ENCODE measurements at regions not wholly inside any gene's neighbourhood (a gene's known extent, or its start where the extent isn't known, plus 50 kb on each side); places are given as distances from the start of the nearest gene placed in this dataset.

DNA sequence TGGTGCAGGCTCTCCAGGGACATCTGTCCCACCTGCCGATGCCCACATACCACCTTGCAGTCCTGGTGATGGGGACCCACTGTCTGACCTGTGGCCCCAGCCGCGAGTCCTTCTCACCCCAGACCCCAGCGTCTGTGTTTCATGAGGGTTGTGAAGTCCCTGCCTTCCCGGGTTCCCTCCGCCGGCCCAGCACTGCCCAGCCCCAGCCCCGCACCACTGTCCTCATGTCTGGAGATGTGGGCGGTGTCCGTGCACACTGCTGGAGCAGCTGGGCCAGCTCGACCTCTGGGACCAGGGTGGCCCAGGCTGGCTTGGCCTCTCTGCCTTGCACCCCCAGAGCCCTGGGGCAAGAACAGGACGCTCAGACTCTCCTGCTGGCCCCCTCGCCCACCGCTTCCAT lies 199.5 kb upstream of the CIBAR2 start:
- no peak for DNase-seq (ENCODE audit: low read depth)

DNA sequence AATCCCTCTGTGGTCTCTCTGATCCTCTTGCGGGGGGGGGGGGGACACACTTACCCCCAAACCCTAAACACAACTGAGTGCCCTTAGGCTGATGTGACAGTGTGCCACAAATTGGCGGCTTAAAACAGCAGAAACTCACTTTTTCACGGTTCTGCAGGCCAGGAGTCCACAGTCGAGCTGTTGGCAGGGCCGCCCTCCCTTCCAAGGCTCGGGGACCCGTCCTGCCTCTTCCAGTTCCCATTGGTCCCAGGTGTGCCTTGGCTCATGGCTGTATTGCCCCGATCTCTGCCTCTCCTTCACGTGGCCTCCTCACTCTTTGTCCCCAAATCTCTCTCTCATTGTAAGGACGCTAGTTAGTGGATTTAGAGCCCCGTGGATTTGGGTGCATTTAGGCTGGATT lies 199.9 kb upstream of the CIBAR2 start:
- DNase-seq (ENCODE audit: low read depth): no peak

DNA sequence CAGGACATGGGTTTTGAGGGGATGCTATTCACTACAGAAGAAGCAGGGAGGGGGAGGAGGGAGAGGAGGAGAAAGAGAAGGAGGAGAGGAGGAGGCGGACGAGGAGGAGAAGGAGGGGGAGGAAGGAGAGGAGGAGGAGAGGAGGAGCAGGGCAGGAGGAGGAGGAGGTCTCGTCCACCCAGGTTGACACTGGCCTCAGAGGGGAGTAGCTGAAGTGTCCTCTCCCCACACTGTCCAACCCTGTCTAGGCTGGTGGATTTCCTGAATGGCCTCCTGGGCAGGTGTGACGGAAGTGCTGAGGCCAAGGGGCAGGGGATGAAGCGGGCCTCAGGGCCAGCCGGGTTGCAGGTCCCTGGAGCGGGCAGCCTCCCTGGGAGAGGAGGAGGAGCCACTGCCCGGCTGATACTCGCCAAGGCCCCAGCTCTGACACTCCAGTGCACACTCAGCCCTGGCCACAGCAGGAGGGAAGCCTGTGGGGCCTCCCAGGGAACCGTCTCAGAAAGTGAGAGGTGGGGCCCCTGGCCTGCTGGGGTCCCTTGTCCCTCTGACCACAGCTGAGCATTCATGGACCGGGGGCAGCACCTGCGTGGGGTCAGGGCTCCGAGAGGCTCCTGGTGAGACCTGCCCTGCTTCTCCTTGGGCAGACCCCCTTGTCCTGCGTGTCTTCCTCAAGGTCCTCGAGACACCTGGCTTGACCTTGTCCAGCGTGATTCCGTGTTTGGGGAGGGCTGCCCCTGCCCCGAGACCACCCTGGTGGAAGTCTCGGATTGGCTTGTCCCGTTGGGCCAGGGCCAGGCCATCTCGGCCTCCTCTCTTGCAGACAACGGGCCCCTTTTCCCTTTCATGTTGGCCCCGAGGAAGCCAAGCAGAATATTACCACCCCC lies 200.6 kb upstream of the CIBAR2 start:
- no peak for DNase-seq (ENCODE audit: low read depth)

DNA sequence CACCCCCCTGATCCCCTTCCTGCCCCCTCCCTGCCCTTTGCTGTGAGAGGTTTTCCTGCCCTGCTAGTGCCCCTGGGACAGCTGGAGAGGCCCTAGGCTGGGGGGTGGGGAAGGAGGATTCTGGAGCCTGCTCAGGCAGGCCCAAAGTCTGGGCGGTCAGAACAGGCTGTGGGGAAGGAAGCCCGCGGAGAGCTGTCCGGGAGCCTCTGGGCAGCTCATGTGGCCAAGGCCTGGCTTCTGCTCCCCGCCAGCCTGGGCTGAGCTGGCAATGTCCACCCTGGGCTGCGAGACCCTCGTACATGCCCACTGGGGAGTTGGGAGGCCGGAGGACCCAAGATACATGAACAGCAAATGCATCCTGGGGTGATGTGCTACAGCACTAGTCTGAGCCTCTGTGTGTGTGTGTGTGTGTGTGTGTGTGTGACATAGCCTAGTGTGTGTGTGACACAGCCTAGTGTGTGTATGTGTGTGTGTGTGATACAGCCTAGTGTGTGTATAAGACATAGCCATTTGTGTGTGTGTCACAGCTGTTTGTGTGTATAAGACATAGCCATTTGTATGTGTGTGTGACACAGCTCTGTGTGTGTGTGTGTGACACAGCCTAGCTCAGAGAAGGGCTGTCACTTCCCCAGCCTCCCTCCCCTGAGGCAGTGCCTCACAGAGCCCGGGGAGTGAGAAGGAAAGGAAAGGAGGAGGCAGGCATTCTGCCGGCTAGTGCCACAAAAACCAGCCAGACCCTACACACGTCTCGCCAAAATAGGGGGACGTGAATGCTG lies 201.4 kb upstream of the CIBAR2 start:
- DNase-seq (ENCODE audit: low read depth): no peak

DNA sequence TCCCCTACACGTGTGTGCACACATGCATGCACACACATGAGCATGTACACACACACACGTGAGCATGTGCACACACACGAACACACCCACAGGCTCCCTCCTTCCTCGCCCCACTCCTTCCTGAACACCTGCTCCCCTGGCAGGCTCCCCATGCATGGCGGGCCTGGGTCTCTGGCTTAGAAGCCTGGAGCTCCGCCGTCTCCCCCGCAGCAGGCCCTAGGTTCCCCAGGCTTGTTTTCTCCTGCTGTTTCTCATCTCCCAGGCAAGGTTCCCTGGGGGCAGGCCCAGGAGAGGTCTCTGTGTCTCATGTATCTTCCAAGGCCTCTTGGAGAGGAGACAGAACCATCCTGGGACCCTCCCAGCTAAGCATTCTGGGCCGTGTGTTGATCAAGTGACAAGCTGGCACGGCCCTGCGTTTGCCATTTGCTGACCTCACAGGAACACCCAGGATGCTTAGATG lies 202.3 kb upstream of the CIBAR2 start:
- no peak for DNase-seq (ENCODE audit: low read depth)

DNA sequence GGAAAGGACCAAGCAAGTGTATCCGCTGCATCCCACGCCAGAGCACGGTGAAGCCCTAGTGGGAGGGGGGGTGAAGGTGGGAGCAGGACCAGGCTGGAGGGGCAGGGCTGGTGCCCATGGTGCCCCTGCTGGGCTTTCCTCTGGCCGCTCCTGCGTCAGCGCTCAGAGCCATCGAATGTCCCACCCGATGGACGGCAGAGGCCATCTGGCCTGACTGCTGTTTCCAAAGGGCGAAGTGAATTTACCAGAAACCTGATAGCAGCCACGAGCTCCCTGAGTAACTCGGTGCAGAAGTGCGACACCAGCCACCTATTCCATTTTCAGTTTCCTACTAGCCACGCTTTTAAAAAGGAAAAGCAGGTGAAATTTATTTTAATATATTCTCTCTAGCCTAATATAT lies 203.6 kb upstream of the CIBAR2 start:
- no peak for DNase-seq (ENCODE audit: low read depth)

DNA sequence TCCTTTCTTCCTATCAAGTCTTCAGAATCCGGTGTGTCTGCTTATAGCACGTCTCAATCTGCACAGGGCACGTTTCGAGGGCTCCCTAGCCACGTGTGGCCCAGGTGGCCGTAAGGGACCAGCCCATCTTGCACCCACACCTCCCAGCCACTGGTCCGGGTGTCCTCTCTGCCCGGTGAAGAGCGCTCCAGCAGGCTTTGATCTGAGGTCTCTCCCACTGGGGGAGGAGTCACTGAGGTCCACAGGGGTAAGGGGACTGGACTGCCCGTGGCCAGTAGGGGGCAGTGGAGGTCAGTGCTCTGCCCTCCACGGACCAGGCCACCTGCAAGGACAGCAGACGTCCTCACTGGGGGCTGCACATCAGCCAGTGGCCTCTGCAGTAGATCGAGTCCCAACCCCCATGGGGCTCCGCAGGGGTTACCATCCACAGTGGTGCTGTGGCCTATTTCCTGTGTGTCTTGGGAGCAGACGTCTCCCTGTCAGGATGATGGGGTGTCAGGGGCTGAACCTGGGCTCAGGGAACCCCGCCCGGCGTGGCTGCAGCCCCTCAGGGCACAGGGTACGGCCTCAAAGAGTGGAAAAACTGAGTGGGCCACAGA lies 204.1 kb upstream of the CIBAR2 start:
- DNase-seq (ENCODE audit: low read depth): no peak

DNA sequence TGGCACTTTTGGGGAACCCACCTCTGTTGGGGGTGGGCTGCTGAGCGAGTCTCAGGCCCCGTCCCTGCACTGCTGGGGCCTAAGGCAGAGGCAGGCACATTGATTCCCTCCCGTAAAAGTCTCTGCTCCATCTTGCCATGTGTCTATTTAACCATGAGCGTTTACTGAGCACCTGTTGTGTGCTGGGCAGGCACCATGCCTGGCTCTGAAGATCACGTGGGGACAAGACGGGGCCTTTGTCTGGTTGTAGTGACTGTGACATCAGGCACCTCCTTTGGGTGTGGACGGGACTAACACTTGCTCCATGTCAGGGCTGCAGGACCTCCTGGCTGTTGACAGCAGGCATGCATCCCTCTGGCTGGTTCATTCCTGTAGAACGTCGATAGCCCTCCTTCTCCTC lies 204.7 kb upstream of the CIBAR2 start:
- no peak for DNase-seq (ENCODE audit: low read depth)

DNA sequence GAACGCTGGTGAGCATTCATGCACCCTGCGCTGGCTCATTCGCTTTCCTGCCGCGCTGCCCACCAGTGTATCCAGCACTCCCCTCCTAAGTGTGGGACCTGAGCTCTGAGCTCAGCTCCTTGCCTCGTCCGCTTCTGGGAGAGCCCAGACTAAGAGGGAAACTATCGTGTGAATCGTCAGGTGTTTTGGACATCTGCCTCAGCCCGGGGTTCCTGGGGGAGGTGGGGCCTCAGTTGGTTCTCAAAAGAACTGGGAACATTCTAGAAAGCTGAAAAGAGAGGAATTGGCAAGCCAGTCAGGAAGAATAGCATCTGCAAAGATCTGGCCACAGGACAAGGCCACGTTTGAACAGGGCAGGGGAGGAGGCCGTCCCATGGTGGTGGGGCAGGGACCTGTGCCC lies 205.4 kb upstream of the CIBAR2 start:
- DNase-seq (ENCODE audit: low read depth): no peak

DNA sequence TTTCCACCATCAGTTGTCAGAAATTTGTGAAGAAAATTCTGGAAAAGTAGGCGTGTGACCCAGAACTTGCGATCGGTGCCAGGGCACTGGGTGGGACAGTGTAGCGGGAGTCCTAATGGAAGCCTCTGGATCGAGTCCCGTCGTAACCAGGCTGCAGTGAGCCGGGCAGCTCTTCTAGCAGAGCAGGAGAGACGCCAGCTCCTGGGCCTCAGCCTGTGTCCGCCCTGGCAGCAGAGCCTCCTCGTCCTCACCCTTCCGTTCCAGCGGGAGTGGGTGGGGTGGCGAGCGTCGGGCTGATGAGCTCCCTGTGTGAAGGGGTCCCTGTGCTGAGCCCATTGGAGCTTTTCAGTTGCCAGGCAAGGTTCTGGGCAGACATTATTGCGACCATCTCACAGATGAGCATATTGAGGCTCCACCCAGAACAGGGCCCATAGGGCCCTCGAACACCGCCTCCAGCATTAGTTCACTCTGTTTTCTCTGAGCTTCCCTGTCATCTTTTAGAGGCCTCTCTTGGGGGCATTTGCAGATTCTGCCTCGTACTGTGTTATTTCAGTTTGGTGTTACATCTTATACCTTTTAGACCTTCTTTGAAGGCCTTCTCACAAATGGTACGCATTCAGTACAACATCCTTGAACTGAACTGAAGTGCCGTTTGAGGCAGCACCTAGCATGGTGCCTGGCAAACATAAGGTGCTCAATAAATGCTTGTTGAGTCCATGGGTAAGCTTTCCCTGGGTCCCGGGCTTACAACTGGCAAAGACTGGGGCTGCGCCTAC lies 207.1 kb upstream of the CIBAR2 start:
- DNase-seq (ENCODE audit: low read depth): no peak

DNA sequence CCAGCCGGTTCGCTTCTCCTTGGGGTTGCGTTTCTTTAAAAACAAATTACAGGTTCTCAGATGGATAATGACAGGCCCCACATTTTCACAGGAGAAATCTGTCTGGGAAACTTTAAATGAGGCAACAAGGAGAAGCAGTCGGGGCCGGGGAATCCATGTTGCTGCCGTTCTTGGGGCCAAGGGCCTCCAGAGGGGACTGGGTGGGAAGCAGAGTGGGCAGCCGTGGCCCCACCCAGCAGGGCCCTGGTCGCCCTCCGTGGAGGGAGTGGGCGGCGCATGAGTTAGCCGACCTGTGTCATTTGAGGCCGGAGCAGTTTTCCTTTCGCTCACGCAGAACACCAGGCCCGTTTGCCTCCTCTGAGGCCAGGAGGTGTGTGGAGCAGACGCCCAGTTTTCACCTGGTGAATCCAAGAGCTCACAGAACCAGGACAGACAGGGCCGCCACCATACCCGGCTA lies 207.7 kb upstream of the CIBAR2 start:
- DNase-seq (ENCODE audit: low read depth): no peak

DNA sequence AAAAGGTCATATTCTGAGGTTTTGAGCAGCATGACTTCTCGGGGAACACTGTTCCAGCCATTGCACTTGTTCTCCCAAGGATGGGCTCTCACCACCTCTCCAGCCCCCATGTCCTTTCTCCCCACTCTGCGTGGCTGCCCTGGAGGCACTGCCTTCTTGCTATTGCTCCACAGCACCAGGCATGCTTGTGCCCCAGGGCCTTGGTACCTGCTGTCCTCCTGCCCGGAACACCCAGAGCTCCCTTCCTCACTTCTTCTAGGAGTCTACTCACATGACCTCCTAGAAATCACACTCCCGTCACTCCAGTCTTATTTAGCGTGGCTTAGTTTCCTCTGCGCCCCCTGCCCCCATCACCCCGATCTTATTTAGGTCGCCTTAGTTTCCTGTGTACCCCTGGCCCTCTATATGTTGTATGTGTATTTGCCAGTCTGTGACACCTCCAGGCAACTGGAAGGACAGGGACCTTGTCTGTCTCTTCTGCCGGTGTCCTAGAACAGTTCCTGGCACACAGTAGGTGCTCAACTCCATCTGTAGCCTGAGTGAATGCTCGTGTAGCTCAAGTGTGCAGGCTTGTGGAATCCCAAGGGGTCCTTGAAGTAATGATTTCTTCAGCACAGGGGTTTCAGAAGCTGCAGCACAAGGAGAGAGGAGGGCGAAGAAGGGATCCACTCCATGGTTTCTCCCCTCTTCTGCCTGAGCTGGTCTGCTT lies 208.6 kb upstream of the CIBAR2 start:
- no peak for DNase-seq (ENCODE audit: low read depth)

DNA sequence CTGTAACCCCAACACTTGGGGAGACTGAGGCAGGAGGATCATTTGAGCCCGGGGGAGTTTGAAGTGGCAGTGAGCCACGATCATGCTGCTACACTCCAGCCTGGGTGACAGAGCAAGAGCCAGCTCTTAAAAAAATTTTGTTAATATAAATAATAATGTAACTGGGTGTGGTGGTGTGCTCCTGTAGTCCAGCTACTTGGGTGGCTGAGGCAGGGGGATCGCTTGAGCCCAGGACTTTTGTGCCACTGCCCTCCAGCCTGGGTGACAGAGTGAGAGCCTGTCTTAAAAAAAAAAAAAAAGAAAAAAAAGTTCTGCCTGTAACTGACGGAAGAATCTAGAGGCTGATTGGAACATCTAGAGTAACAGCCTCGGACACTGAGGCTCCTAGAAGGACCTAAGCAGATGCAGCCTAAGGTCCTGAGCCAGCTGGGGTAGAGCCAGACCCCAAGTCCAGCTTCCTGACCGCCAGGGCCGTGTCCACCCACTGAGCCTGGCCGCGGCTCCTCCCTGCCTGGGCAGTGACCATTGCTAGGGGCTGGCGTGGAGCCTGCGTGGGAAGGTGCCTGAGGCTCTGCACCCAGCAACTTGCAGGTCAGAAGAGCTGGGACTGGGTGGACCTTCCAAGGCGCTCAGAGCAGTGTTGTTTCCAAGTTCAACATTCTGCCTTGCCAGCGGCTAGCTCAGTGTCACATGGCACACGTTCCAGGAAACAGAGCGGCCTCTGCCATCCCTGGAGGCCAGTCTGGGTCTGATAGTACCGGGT lies 209.4 kb upstream of the CIBAR2 start:
- DNase-seq (ENCODE audit: low read depth): no peak

DNA sequence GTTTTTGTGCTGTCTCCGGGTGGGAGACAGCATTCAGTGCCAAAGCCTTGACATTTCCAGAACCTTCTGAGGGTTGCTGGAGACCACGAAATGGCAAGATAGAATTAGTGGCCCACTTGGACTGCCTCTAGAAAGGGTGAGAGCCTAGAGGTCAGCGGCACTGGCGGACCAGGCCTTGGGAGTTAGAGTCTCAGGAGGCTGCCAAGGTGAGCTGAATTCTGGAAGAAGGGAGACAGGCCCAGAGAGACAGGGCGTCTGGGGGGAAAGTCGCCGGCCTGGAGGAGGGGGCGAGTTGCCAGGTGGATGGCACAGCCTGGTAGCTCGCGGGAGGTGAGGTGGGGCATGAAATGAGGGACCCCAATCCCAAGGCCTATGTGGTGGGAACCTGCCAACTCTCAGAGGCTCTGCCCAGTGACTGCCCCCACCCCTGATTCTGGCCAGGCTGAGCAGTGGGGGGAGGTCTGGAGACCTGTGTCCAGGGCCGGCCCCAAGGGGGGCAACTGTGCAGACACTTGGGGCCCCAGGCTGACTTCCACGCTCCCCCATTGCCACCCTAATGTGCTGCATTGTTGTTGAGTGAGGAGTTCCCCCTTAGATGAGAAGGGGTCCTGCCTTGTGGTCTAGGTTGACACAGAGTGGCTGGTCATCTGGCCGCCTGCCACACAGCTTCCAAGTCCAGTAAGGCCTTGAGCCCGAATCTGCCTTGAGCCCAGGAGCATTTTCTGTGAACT lies 211.1 kb upstream of the CIBAR2 start:
- DNase-seq (ENCODE audit: low read depth): no peak

DNA sequence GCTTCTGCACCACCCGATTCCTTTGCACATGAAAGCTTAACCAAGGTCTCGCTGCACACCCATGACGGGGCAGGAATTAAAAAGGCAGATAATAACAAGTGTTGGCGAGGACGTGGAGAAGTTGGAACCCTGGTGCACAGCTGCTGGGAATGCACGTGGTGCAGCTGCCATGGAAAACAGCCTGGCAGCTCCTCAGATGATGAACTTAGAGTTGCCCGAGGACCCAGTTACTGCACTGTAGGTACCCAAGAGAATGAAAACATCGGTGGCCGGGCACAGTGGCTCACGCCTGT lies 211.6 kb upstream of the CIBAR2 start:
- no peak for DNase-seq (ENCODE audit: low read depth)

DNA sequence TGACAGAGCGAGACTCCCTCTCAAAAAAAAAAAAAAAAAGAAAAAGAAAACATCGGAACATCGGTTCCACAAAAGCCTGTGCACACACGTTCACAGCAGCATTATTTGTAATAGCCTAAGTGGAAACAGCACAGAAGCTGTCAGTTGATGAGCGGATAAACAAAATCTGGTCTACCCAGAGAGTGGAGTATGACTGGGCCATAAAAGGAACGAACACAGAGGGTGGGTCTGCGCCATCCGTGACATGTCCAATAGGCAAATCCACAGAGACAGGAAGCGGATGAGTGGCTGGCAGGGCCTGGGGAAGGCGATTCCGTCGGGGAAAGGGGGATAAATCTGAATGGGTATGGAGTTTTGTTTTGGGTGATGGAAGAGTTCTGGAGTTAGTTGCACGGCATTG lies 212.2 kb upstream of the CIBAR2 start:
- no peak for DNase-seq (ENCODE audit: low read depth)

DNA sequence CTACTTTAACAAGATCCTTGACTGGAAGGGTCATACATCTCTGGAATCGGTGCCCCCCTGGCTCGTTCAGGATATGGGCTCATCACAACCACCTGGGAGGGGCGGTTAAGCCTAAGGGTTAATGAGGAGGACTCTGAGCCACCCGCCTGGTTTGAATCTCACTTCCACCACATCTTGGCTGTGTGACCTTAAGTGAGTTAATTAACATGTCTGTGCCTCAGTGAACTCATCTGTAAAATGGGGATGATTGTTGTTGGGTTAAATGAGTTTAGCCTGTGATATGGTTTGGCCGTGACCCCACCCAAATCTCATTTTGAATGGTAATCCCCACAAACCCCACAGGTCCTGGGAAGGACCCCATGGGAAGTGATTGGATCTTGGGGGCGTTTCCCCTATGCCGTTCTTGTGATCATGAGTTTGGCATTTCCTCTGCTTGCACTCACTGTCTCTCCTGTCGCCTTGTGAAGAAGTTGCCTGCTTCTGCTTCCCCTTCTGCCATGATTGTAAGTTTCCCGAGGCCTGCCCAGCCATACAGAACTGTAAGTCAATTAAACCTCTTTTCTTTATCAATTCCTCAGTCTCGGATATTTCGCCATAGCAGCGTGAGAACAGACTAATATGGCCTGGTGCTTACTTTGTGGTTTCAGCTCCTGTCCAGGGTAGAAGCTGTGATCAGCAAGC lies 214.0 kb upstream of the CIBAR2 start:
- DNase-seq (ENCODE audit: low read depth): no peak

DNA sequence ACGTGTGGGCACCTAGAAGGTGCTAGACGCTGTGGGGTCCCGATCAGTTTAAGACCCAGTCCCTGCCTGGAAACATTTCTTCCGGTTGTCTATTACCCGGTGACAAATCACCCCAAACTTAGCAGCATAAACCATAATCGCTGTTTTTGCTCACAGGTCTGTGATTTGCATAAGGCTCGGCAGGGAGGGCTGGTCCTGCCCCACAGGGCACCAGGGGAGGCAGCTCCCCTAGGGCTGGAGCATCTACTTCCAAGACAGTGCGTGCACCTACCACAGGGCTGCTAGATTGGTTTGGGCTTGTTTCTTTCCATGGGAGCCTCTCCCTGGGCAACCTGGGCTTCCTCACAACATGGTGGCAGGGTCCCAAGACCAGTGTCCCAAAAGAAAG lies 214.5 kb upstream of the CIBAR2 start:
- no peak for DNase-seq (ENCODE audit: low read depth)

All from non-pigmented ciliary epithelial cell (primary cell).